GDM1 (cell line): ENCODE measurements at regions not wholly inside any gene's neighbourhood (a gene's known extent, or its start where the extent isn't known, plus 50 kb on each side); places are given as distances from the start of the nearest gene placed in this dataset.

ENCODE experiments used
- DNase-seq: peaks from one replicate; lab custom pipeline; 2025; lab: John Stamatoyannopoulos, UW

- DNase-seq: no peak
Observed at GRCh38 chrX:10901290-10901633, 209.9 kb upstream of the HCCS start.

GRCh38 chrX:10902001-10902400 lies 209.1 kb upstream of the HCCS start:
- no peak for DNase-seq

- DNase-seq: no peak
Observed at GRCh38 chrX:10903523-10903922, 207.6 kb upstream of the HCCS start.

GRCh38 chrX:10904220-10904619 lies 206.9 kb upstream of the HCCS start:
- no peak for DNase-seq

GRCh38 chrX:10906866-10907265 lies 204.3 kb upstream of the HCCS start:
- no peak for DNase-seq

GRCh38 chrX:10922159-10922558 lies 189.0 kb upstream of the HCCS start:
- DNase-seq: no peak

GRCh38 chrX:10922835-10923234 lies 188.3 kb upstream of the HCCS start:
- no peak for DNase-seq

- no peak for DNase-seq
Observed at GRCh38 chrX:10923466-10923865, 187.7 kb upstream of the HCCS start.

GRCh38 chrX:10926404-10926803 lies 184.7 kb upstream of the HCCS start:
- DNase-seq: no peak

- no peak for DNase-seq
Observed at GRCh38 chrX:10926891-10927290, 184.2 kb upstream of the HCCS start.

- no peak for DNase-seq
Observed at GRCh38 chrX:10929747-10930146, 181.4 kb upstream of the HCCS start.

GRCh38 chrX:10930151-10930550 lies 181.0 kb upstream of the HCCS start:
- DNase-seq: no peak

- DNase-seq: no peak
Observed at GRCh38 chrX:10931976-10932375, 179.2 kb upstream of the HCCS start.

- no peak for DNase-seq
Observed at GRCh38 chrX:10932842-10933440, 178.2 kb upstream of the HCCS start.

- no peak for DNase-seq
Observed at GRCh38 chrX:10935501-10935900, 175.6 kb upstream of the HCCS start.

GRCh38 chrX:10936976-10937375 lies 174.2 kb upstream of the HCCS start:
- DNase-seq: no peak

GRCh38 chrX:10938365-10938923 lies 172.7 kb upstream of the HCCS start:
- DNase-seq: no peak

GRCh38 chrX:10939424-10939823 lies 171.7 kb upstream of the HCCS start:
- no peak for DNase-seq

- no peak for DNase-seq
Observed at GRCh38 chrX:10944136-10944885, 166.8 kb upstream of the HCCS start.

- no peak for DNase-seq
Observed at GRCh38 chrX:10945498-10945897, 165.6 kb upstream of the HCCS start.

GRCh38 chrX:10949541-10949940 lies 161.6 kb upstream of the HCCS start:
- DNase-seq: no peak

- DNase-seq: no peak
Observed at GRCh38 chrX:10952619-10953018, 158.5 kb upstream of the HCCS start.

- no peak for DNase-seq
Observed at GRCh38 chrX:10965174-10965798, 145.8 kb upstream of the HCCS start.
